Testis (tissue), 2 donors: ENCODE measurements at regions not wholly inside any gene's neighbourhood (a gene's known extent, or its start where the extent isn't known, plus 50 kb on each side); places are given as distances from the start of the nearest gene placed in this dataset.

Experiments used
- POLR2A ChIP-seq: fragments of 450-650 bp; IDR thresholded peaks from one replicate; pipeline ENCODE4 v1.6.1; 2017; ENCODE audit warnings: antibody characterized with exemption, mild to moderate bottlenecking, moderate library complexity
- TF ChIP-seq, protein P1 (sequence below), 3 experiments: fragments of 450-650 bp in 2 of 3; fragments of 200-600 bp in 1 of 3; sonication (generic) in 1 of 3; IDR thresholded peaks; one replicate each; pipeline ENCODE4 v1.5.1; 2016 to 2019; ENCODE audit warnings: antibody characterized with exemption in 3 of 3, mild to moderate bottlenecking in 2 of 3, moderate library complexity in 1 of 3

DNA sequence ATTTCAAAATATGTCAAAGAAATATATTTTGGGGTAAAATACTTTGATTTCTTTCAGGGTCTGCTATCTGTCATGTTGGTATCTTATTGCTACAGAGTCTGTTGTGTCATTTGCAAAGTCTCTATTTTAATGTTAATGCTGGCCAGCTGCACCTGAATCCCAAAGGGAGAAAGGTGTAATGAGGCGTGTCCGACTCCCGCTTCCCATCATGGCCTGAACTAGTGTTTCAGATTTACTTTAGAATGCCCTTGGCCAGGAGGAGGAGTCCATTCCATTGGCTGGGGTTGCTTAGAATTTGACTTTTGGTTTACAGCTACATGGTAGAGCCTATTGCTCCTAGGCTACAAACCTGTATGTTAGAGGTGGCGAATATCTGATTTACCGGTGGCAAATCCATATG is 69.3 kb downstream of the FAM50B start:
- TF ChIP-seq, protein P1, sequence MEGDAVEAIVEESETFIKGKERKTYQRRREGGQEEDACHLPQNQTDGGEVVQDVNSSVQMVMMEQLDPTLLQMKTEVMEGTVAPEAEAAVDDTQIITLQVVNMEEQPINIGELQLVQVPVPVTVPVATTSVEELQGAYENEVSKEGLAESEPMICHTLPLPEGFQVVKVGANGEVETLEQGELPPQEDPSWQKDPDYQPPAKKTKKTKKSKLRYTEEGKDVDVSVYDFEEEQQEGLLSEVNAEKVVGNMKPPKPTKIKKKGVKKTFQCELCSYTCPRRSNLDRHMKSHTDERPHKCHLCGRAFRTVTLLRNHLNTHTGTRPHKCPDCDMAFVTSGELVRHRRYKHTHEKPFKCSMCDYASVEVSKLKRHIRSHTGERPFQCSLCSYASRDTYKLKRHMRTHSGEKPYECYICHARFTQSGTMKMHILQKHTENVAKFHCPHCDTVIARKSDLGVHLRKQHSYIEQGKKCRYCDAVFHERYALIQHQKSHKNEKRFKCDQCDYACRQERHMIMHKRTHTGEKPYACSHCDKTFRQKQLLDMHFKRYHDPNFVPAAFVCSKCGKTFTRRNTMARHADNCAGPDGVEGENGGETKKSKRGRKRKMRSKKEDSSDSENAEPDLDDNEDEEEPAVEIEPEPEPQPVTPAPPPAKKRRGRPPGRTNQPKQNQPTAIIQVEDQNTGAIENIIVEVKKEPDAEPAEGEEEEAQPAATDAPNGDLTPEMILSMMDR (IDR thresholded peaks at IDR 0.05) = no peak
- TF ChIP-seq POLR2A = no peak
